ENCODE measurements at regions not wholly inside any gene's neighbourhood (a gene's known extent, or its start where the extent isn't known, plus 50 kb on each side); places are given as distances from the start of the nearest gene placed in this dataset.
"Not testable (repeated sequence)": the region's sequence is repeated elsewhere in the genome, so short reads cannot be mapped to it uniquely, and the experiment has no call there.

DNA sequence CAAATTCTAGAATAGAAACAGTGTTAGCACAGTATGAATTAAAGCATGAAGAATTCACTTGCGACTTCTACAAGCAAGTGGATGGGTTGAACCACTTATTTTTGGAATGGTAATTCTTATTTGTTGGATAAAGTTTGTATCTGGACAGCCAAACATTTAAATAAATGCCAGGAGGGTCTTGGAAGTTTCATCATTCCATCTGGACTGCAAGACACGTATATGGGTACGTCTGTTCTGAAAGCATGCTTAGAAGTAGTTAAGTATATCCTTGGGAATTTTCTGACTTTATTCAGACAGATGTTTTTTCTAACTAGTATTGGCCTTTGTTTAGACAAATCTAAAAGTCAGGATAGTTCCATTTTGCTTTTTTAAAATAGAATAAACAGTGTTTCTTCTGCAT lies 77.5 kb upstream of the CASK start:
- no peak for DNase-seq (ENCODE audit: low read depth, low spot score)
- no peaks in the 10 kb centered on the region for H3K4me1 ChIP-seq (ENCODE audit: insufficient read depth, insufficient read length)
- H3K9me3 ChIP-seq (ENCODE audit: insufficient read depth, low read length) = no peaks in the 10 kb centered on the region
- H3K36me3 ChIP-seq (ENCODE audit: insufficient read depth, insufficient read length, low read length) = no peaks in the 10 kb centered on the region
- no peak overlapping the region for H3K9ac ChIP-seq (ENCODE audit: insufficient read length, low read depth)
- TF ChIP-seq ZNF274 (IDR thresholded peaks at IDR 0.05; ENCODE audit: low read depth, low read length) (no peak), SUZ12 (IDR thresholded peaks at IDR 0.05; ENCODE audit: extremely low read depth, insufficient read depth, insufficient read length) (no peak), YY1 (IDR thresholded peaks at IDR 0.05; ENCODE audit: insufficient read depth, insufficient read length) (no peak)
- H3K27me3 ChIP-seq (ENCODE audit: insufficient read depth, insufficient read length) = no peaks in the 10 kb centered on the region
- no peak overlapping the region for H3K4me3 ChIP-seq (ENCODE audit: insufficient read length, low read depth)

DNA sequence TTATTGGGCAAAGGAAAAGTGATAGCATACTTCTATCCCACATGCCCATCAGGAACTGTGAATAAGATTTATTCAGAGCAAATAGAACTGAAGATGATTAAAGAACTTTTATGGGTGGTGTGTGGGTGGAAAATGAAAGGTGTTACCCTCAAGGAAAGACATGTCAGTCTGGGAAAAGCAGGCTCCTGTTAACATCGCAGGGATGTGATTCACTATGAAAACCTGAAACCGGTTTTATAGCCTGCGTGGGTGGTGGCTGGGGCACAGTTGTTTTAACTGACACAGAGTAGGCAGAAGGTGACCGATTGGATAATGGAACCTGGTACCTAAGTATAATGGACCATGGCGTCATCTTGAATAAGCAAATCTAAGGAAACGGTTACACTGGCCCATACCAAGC lies 61.3 kb upstream of the CASK start:
- H3K27me3 ChIP-seq (ENCODE audit: insufficient read depth, insufficient read length) = no peaks in the 10 kb centered on the region
- DNase-seq (ENCODE audit: low read depth, low spot score) = no peak
- no peak overlapping the region for H3K9ac ChIP-seq (ENCODE audit: insufficient read length, low read depth)
- H3K36me3 ChIP-seq (ENCODE audit: insufficient read depth, insufficient read length, low read length) = no peaks in the 10 kb centered on the region
- no peak overlapping the region for H3K4me3 ChIP-seq (ENCODE audit: insufficient read length, low read depth)
- TF ChIP-seq SUZ12 (IDR thresholded peaks at IDR 0.05; ENCODE audit: extremely low read depth, insufficient read depth, insufficient read length) = no peak
- TF ChIP-seq ZNF274 (IDR thresholded peaks at IDR 0.05; ENCODE audit: low read depth, low read length) = no peak
- no peak for TF ChIP-seq YY1 (IDR thresholded peaks at IDR 0.05; ENCODE audit: insufficient read depth, insufficient read length)
- H3K9me3 ChIP-seq (ENCODE audit: insufficient read depth, low read length) = no peaks in the 10 kb centered on the region
- H3K4me1 ChIP-seq (ENCODE audit: insufficient read depth, insufficient read length) = no peaks in the 10 kb centered on the region

DNA sequence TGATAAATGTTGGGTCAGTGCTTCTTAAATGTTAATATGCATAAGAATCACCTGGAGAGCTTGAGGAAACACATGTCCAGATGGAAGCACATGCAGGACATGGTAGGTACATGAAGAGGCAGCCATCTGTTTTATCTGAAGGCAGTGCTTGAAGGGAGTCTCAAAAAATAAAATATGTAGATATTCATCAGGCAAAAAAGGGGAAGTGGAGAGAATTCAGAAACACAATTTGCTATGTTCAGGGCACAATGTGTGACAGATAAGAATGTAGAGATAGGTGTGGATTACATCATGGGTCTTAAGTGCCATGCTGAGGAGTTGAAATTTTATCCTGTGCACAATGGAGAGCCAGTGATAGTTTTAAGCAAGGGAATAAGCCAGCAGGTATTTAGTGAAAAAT lies 59.6 kb upstream of the CASK start:
- Histone ChIP-seq H3K9ac (ENCODE audit: insufficient read length, low read depth) (no peak overlapping the region), H3K4me1 (ENCODE audit: insufficient read depth, insufficient read length) (no peaks in the 10 kb centered on the region), H3K9me3 (ENCODE audit: insufficient read depth, low read length) (no peaks in the 10 kb centered on the region), H3K4me3 (ENCODE audit: insufficient read length, low read depth) (no peak overlapping the region), H3K27me3 (ENCODE audit: insufficient read depth, insufficient read length) (no peaks in the 10 kb centered on the region), H3K36me3 (ENCODE audit: insufficient read depth, insufficient read length, low read length) (no peaks in the 10 kb centered on the region)
- DNase-seq (ENCODE audit: low read depth, low spot score) = no peak
- TF ChIP-seq YY1 (IDR thresholded peaks at IDR 0.05; ENCODE audit: insufficient read depth, insufficient read length) (no peak), ZNF274 (IDR thresholded peaks at IDR 0.05; ENCODE audit: low read depth, low read length) (no peak), SUZ12 (IDR thresholded peaks at IDR 0.05; ENCODE audit: extremely low read depth, insufficient read depth, insufficient read length) (no peak)

DNA sequence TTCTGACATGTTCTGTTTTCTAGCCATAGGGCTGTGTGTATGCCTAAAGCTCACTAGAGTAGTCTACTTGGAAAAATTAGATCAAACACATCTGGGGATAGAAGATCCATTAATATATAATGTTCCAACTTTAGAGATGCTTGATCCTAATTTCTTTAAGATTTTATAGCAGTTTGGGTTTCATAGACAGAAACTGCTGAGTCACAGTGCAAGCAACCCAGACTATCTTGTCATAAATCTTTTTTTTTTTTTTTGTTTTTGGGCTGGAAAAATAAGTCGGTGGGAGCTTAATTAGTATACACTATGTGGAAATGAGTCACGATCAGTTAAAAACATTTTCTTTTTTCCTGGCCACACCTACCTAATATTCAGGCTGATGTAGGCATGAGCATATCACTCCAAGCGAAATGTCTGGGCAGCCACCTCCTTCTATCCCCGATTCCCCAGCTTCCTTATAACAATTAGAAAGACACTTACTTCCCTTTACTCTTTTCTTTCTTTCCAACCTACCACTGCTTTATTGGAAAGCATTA lies 58.2 kb upstream of the CASK start:
- H3K9ac ChIP-seq (ENCODE audit: insufficient read length, low read depth) = no peak overlapping the region
- no peak overlapping the region for H3K4me3 ChIP-seq (ENCODE audit: insufficient read length, low read depth)
- H3K27me3 ChIP-seq (ENCODE audit: insufficient read depth, insufficient read length) = no peaks in the 10 kb centered on the region
- H3K4me1 ChIP-seq (ENCODE audit: insufficient read depth, insufficient read length) = no peaks in the 10 kb centered on the region
- no peak for DNase-seq (ENCODE audit: low read depth, low spot score)
- no peaks in the 10 kb centered on the region for H3K9me3 ChIP-seq (ENCODE audit: insufficient read depth, low read length)
- TF ChIP-seq ZNF274 (IDR thresholded peaks at IDR 0.05; ENCODE audit: low read depth, low read length) = no peak
- TF ChIP-seq YY1 (IDR thresholded peaks at IDR 0.05; ENCODE audit: insufficient read depth, insufficient read length) = no peak
- TF ChIP-seq SUZ12 (IDR thresholded peaks at IDR 0.05; ENCODE audit: extremely low read depth, insufficient read depth, insufficient read length) = no peak
- no peaks in the 10 kb centered on the region for H3K36me3 ChIP-seq (ENCODE audit: insufficient read depth, insufficient read length, low read length)

DNA sequence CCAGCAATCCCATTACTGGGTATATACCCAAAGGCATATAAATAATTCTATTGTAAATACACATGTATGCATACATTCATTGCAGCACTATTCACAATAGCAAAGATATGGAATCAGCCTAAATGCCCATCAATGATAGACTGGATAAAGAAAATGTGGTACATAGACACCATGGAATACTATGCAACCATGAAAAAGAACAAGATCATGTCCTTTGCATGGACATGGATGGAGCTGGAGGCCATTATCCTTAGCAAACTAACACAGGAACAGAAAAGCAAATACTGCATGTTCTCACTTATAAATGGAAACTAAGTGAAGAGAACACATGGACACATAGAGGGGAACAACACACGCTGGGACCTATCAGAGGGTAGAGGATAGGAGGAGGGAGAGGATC lies 51.3 kb upstream of the CASK start:
- H3K4me3 ChIP-seq (ENCODE audit: insufficient read length, low read depth); H3K9me3 ChIP-seq (ENCODE audit: insufficient read depth, low read length); H3K9ac ChIP-seq (ENCODE audit: insufficient read length, low read depth); DNase-seq (ENCODE audit: low read depth, low spot score); H3K36me3 ChIP-seq (ENCODE audit: insufficient read depth, insufficient read length, low read length); H3K4me1 ChIP-seq (ENCODE audit: insufficient read depth, insufficient read length); H3K27me3 ChIP-seq (ENCODE audit: insufficient read depth, insufficient read length): not testable (repeated sequence)

DNA sequence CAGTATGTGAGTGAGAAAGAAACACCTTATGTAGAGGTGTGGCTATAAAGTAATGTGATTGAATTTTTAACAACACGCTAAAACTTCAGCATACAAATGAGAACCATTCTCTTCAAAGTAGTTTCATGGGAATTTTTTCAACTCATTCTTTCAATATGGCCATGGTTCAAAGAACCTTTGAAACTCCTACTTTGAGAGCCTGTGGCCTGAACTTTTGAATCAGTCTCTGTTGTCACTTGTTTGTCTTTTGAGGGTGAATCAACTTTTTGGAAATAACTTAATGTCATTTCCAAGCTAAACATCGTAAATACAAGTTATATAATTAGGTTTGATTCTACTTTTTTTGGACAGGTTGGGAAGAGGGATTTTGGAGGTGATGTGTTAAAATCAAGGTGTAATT lies 49.9 kb upstream of the CASK start:
- no peaks in the 10 kb centered on the region for H3K36me3 ChIP-seq (ENCODE audit: insufficient read depth, insufficient read length, low read length)
- TF ChIP-seq YY1 (IDR thresholded peaks at IDR 0.05; ENCODE audit: insufficient read depth, insufficient read length) (no peak), SUZ12 (IDR thresholded peaks at IDR 0.05; ENCODE audit: extremely low read depth, insufficient read depth, insufficient read length) (no peak), ZNF274 (IDR thresholded peaks at IDR 0.05; ENCODE audit: low read depth, low read length) (no peak)
- no peak overlapping the region for H3K9ac ChIP-seq (ENCODE audit: insufficient read length, low read depth)
- no peak overlapping the region for H3K4me3 ChIP-seq (ENCODE audit: insufficient read length, low read depth)
- H3K9me3 ChIP-seq (ENCODE audit: insufficient read depth, low read length) = no peaks in the 10 kb centered on the region
- DNase-seq (ENCODE audit: low read depth, low spot score) = no peak
- H3K4me1 ChIP-seq (ENCODE audit: insufficient read depth, insufficient read length) = no peaks in the 10 kb centered on the region
- no peaks in the 10 kb centered on the region for H3K27me3 ChIP-seq (ENCODE audit: insufficient read depth, insufficient read length)

Data from NT2/D1 (cell line).